Bronchial epithelial cell (primary cell): ENCODE measurements at regions not wholly inside any gene's neighbourhood (a gene's known extent, or its start where the extent isn't known, plus 50 kb on each side); places are given as distances from the start of the nearest gene placed in this dataset.
A peak's percentile ranks its signal among the peaks of the same experiment; 100 is the strongest.

Source experiments
- DNase-seq: peaks from one replicate; pipeline ENCODE4 v3.0.0-alpha.2; 2010; ENCODE audit warnings: low read depth
- FAIRE-seq: peaks from 2 replicates; lab custom pipeline; 2011; peaks lifted over from hg19 to GRCh38; lab: Jason Lieb, UNC
- H3K27me3 ChIP-seq: 2 replicates; pipeline ENCODE4 v1.5.1; 2011; ENCODE audit warnings: low read length; ENCODE audit not compliant: control insufficient read depth, insufficient read depth
- H3K36me3 ChIP-seq: 2 replicates; pipeline ENCODE4 v1.5.1; 2011; ENCODE audit warnings: low read length; ENCODE audit not compliant: control insufficient read depth, insufficient read depth
- H3K4me3 ChIP-seq: 2 replicates; pipeline ENCODE4 v1.5.1; 2011; ENCODE audit warnings: mild to moderate bottlenecking, low read depth, low read length, control low read depth
- CTCF ChIP-seq: IDR thresholded peaks from 2 replicates; pipeline ENCODE4 v1.5.1; 2011; ENCODE audit warnings: mild to moderate bottlenecking, moderate library complexity, low read length, control low read depth, inconsistent platforms; ENCODE audit not compliant: insufficient read depth, severe bottlenecking

GRCh38 chr6:133115946-133116345 is 125.2 kb upstream of the EYA4 start:
- H3K4me3 ChIP-seq, result no peak overlapping the region
- no peak for DNase-seq
- FAIRE-seq, result no peak
- no peaks in the 10 kb centered on the region for H3K27me3 ChIP-seq
- H3K36me3 ChIP-seq, result no peaks in the 10 kb centered on the region
- no peak for TF ChIP-seq CTCF

- Histone ChIP-seq H3K4me3 (no peak overlapping the region), H3K27me3 (no peaks in the 10 kb centered on the region), H3K36me3 (no peaks in the 10 kb centered on the region)
- no peak for TF ChIP-seq CTCF
- no peak for FAIRE-seq
- DNase-seq, result peak; percentile 43
Observed at GRCh38 chr6:133128191-133128590, 113.0 kb upstream of the EYA4 start.

- no peaks in the 10 kb centered on the region for H3K27me3 ChIP-seq
- TF ChIP-seq CTCF, result no peak
- FAIRE-seq (no peak), DNase-seq (peak; percentile 25)
- H3K36me3 ChIP-seq, result no peaks in the 10 kb centered on the region
- no peak overlapping the region for H3K4me3 ChIP-seq
Observed at GRCh38 chr6:133129556-133129955, 111.6 kb upstream of the EYA4 start.

GRCh38 chr6:133130863-133131262 is 110.3 kb upstream of the EYA4 start:
- TF ChIP-seq CTCF, result peak; percentile 35
- H3K27me3 ChIP-seq, result no peaks in the 10 kb centered on the region
- FAIRE-seq (peak; percentile 96), DNase-seq (peak; percentile 94)
- no peaks in the 10 kb centered on the region for H3K36me3 ChIP-seq
- no peak overlapping the region for H3K4me3 ChIP-seq

GRCh38 chr6:133131621-133132465 is 109.3 kb upstream of the EYA4 start:
- no peak for TF ChIP-seq CTCF
- FAIRE-seq (no peak), DNase-seq (no peak)
- Histone ChIP-seq H3K27me3 (no peaks in the 10 kb centered on the region), H3K36me3 (no peaks in the 10 kb centered on the region), H3K4me3 (no peak overlapping the region)
